GM19025 (cell line): ENCODE measurements at regions not wholly inside any gene's neighbourhood (a gene's known extent, or its start where the extent isn't known, plus 50 kb on each side); places are given as distances from the start of the nearest gene placed in this dataset.

ENCODE experiments used
- ATAC-seq: cut with Tn5 transposase; IDR thresholded peaks from one replicate; pipeline ENCODE4 v1.9.1; 2021; ENCODE audit warnings: mild to moderate bottlenecking, low read depth, moderate library complexity; ENCODE audit not compliant: unreplicated experiment

GRCh38 chr15:95448531-95449229 lies 881.8 kb upstream of the NR2F2 start:
- no peak for ATAC-seq

DNA sequence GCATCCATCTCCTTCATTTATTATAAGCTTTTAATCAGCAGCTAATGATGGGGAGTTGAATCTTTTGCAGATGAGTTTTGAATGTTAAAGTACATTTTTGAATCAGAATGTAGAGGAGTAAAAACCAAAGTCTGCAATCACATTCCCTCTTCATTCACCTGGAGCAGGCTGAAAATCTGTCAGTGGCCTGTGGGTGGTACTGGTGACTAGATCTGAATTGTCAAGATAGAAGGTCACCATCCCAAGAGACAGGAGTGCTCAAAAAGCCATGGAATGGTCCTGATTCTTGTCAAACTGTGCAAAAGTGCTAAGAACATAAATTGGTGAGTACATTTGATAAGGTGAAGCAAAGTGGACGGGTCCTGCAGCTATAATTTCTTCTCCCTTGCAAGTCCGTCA lies 881.3 kb upstream of the NR2F2 start:
- ATAC-seq = no peak

GRCh38 chr15:95450413-95450812 lies 880.1 kb upstream of the NR2F2 start:
- ATAC-seq = no peak

DNA sequence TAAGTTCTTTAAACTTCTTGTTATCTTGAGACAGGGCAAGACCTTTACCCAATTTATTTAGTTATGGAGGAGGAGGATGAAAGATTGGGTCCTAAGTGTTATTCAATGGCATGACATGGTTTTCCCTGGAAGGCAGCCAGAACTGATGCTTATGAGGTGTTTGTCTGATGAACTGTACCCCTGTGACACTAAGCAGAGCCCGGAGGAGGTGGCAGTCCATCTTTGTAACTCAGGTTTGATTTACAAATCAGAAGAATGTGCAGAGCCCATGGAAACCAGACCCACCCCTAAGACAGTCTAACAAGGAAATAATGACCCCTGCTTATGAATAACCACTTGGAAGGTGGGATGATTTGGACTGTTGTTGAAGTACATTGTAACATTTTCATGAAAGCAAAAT lies 878.6 kb upstream of the NR2F2 start:
- ATAC-seq = no peak

DNA sequence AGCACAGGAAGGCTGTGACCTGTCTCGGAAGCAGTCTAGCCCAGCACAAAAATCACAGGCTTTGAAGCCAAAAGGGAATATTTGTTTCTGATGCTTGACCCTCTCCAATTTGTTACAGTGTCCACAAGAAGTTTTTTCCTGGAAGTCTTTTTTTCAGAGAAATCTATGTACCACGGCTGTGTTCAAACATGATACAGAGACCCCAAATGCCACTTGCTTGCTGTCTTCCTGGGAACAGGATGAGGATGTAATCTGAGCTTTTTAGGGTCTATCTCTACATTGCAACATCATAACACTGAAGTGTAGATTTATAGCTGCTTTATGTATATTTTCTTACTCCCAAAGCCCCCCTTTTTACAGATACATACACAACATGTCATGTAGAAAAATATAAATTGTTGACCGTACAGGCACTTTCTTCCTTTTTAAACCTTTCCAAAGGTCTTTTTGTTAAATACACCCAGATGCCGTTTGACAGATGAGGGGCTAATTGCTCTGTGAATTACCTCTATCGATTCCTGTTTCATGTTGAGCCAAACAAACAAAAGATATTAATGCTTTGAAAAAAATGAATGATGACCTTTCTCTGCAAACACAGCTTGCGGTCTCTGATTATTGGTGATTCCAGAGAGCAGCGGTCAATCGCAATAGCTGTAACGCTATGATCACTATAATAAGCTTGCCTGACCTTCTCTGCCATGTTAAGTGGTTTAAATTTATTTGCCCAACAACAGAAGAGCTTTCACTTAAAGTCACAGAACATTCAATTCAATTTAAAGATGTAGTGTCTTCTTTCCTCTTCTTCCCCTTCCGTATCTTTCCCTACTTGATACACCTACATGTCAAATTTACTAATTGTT lies 875.9 kb upstream of the NR2F2 start:
- ATAC-seq = no peak

GRCh38 chr15:95457520-95457919 lies 873.0 kb upstream of the NR2F2 start:
- ATAC-seq = no peak

DNA sequence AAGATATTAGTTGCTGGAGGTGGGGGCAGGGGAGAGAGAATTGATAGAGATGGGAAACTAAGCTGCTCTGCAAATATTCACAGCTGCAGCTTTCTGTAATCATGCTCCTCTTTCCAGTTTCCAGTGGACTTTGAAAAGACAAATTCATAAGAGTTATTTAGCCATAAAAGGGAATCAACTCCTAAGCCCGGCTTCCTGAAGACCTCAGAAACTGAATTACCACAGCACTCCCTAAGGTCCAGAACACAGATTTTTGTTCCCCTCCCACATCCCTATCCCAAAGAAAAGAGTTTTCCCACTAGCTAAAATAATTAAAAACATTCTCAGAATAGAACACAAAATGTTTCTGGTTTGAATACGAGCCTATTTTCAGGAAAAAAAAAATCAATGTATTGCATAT lies 871.8 kb upstream of the NR2F2 start:
- no peak for ATAC-seq

DNA sequence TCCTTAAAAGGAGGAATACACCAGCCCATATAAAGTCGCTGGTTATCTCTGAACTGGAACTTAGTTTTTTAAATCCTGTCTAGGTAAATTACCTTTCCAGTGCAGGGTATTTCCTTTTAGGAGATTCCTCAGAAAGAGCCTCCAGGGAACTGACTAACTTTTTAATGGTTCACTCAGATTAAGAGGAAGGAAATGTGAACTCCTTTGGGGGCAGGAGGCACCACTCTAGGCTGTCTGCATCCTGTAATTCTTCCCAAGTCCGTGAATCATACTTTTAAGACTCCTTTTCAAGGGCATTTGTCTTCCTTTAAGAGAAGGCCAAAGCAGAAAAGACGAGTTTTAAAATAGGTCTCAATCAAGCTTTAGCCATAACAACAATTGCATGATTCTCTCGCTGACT lies 871.2 kb upstream of the NR2F2 start:
- ATAC-seq = no peak

DNA sequence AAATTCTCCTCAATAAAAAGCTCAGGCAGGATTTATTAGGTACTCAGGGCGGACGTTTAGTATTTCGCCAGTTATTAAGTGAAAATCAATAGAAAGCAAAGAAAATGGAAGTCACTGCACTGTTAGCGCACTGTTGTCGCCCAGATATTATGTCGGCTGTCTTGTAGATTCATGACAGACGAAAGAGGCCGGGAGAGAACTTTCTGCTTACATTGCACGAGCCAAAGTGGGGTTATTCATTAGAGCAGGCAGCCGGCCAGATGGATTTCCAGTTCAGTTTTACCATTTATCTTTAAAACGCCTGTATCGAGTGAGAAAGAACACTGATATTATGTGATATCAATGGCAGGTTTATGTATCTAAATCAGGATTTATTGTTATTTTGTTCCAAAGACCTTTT lies 866.0 kb upstream of the NR2F2 start:
- no peak for ATAC-seq

- no peak for ATAC-seq
These were observed 861.7 kb upstream of the NR2F2 start for GRCh38 chr15:95468820-95469219.

- no peak for ATAC-seq
These were observed 861.0 kb upstream of the NR2F2 start for GRCh38 chr15:95469496-95470000.

DNA sequence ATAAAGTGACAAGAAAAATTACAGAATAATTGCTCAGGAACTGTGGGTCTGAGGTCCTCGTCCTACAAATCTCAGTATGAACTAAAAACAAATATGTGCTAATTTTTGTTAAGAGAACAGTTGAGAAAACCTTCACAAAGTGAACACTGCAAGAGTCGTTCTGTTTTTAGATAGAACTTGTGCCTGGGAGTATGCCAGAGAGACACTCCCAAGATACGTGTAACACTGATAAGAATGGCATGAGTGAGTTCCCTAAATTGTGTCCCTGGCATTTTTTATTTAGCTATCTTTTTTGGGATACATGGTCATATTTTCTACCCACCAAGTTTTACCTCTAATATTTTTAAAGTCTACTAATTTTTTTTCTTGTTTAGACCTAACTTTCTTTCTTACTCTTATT lies 860.0 kb upstream of the NR2F2 start:
- ATAC-seq = no peak

DNA sequence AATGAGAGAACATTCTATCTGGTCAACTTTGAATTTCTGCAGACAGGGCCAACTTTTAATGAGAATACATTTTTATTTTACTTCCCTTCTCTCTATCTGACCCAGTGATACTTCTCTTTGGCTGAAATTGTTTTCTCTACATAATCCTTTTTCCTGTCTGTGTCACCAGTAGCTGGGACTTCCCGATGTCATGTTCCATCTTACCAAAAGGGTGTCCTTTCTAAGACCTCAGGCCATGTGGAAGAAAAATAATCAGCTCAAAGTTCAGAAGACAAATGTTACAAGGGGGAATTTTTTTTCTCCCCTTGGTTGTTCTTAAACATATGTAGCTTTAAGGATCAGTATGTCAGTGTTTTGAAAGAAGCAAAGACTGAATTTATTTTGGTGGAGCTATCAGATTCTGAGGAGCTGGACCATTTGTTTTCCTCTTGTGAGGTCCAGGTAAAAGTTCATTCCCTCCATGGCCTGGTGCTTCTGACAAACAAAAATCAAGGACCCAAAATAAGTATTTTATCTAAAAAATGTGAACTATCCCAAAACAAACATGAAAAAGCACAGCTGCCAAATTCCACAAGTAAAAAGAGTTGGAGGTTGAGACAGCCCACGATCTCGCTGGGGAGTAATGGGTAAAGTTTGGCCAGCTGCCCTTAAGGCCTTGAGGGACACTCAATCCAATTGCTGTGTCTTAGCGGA lies 859.4 kb upstream of the NR2F2 start:
- no peak for ATAC-seq

DNA sequence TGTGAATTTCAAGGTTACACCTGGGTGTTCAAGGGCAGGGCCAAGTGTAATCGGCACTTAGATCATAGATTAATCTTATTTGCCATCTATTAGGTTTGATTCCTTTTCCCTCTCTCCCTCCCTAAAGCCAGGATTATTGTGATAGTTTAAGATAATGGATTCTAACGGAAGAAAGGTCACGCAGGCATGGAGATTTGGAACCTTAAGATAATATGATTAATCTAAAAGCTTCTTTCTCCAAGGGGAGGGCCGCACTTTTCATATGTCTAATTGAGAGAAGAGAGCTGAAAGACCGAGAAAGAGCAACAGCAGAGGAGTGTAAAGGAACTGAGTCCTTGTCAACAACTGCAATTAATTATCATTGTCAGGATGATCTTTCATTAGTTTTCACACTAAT lies 858.8 kb upstream of the NR2F2 start:
- no peak for ATAC-seq

GRCh38 chr15:95475067-95475466 lies 855.4 kb upstream of the NR2F2 start:
- ATAC-seq = no peak

- ATAC-seq = no peak
These were observed 851.2 kb upstream of the NR2F2 start for GRCh38 chr15:95479308-95479707.

DNA sequence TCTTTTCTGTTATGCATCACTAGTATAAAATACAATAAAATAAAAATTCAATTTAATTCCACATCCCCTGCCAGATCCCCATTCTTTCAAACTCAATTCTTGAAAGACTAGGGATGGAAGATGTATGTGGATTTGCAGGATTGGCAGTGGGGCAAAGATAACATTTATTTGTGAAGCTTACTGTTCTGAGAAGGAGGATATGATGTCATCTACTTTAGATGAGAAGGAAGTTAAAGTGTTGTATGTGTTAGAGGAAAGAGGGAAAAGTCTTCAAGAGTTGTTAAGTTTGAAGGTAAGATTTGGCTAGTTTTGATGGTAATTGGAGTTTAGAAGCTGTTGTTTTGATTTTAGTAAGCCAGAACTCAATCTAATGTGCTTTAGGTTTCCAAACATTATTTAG lies 845.1 kb upstream of the NR2F2 start:
- no peak for ATAC-seq

DNA sequence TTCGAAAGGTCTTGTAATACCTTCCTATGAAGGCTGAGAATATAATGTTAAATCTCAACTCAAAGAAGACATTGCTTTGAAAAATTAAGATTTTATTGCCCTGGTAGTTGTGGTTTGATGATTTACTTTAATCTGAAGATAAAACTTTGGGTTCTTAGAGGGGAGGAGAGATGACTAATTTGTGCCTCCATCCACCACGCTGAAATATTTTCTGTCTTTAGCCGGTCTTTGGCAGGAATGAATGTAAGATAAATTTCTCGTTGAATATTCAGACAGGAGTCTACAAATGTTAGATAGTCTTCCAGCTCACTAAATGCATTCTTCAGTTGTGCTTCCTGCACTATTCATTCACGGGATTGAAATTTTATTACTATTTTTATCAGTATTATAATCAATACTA lies 844.3 kb upstream of the NR2F2 start:
- no peak for ATAC-seq

- no peak for ATAC-seq
These were observed 841.4 kb upstream of the NR2F2 start for GRCh38 chr15:95489103-95489502.

GRCh38 chr15:95492388-95493070 lies 838.0 kb upstream of the NR2F2 start:
- ATAC-seq = no peak
